Parathyroid adenoma (tissue), 2 donors: ENCODE measurements at regions not wholly inside any gene's neighbourhood (a gene's known extent, or its start where the extent isn't known, plus 50 kb on each side); places are given as distances from the start of the nearest gene placed in this dataset.

Source experiments
- H2AFZ ChIP-seq: fragments of 300-600 bp; sonication (generic); one replicate; pipeline ENCODE4 v1.7.0; 2017; ENCODE audit warnings: antibody characterized with exemption, mild to moderate bottlenecking
- H3K27ac ChIP-seq: fragments of 300-600 bp; sonication (generic); one replicate; pipeline ENCODE4 v1.7.0; 2017
- H3K27me3 ChIP-seq: fragments of 300-600 bp; sonication (generic); one replicate; pipeline ENCODE4 v1.7.0; 2017; ENCODE audit warnings: low read length; ENCODE audit not compliant: control insufficient read depth, insufficient read depth
- H3K36me3 ChIP-seq: fragments of 300-600 bp; sonication (generic); one replicate; pipeline ENCODE4 v1.7.0; 2017; ENCODE audit warnings: low read length; ENCODE audit not compliant: control insufficient read depth, insufficient read depth
- H3K4me1 ChIP-seq: fragments of 300-600 bp; sonication (generic); one replicate; pipeline ENCODE4 v1.7.0; 2017; ENCODE audit warnings: control low read depth
- H3K4me2 ChIP-seq: fragments of 300-600 bp; sonication (generic); one replicate; pipeline ENCODE4 v1.7.0; 2017; ENCODE audit warnings: low read length
- H3K4me3 ChIP-seq: fragments of 300-600 bp; sonication (generic); one replicate; pipeline ENCODE4 v1.7.0; 2017; ENCODE audit warnings: low read depth, low read length
- H3K79me2 ChIP-seq: fragments of 300-600 bp; sonication (generic); one replicate; pipeline ENCODE4 v1.7.0; 2017; ENCODE audit warnings: control low read depth
- H3K9ac ChIP-seq: fragments of 300-600 bp; sonication (generic); one replicate; pipeline ENCODE4 v1.7.0; 2017; ENCODE audit warnings: mild to moderate bottlenecking
- H3K9me3 ChIP-seq: fragments of 300-600 bp; sonication (generic); one replicate; pipeline ENCODE4 v1.7.0; 2017; ENCODE audit warnings: low read length; ENCODE audit not compliant: control insufficient read depth
- CTCF ChIP-seq: fragments of 300-600 bp; sonication (generic); IDR thresholded peaks from one replicate; pipeline ENCODE4 v1.7.0; 2017; ENCODE audit warnings: antibody characterized with exemption, mild to moderate bottlenecking
- donor health status: primary hyperparathyroidism.

- Histone ChIP-seq H3K27me3 (no peaks in the 10 kb centered on the region), H3K4me3 (no peak overlapping the region), H3K4me2 (no peak overlapping the region), H3K36me3 (no peaks in the 10 kb centered on the region), H3K4me1 (peaks cover under 1% of the 10 kb centered on the region), H2AFZ (no peak overlapping the region), H3K27ac (no peak overlapping the region), H3K9me3 (no peaks in the 10 kb centered on the region), H3K79me2 (peaks cover 16% of the 10 kb centered on the region), H3K9ac (no peak overlapping the region)
- no peak for TF ChIP-seq CTCF
Measured at GRCh38 chr7:130917669-130918128, 183.7 kb upstream of the KLF14 start.

GRCh38 chr7:130918129-130919052 lies 184.4 kb upstream of the KLF14 start:
- Histone ChIP-seq H3K4me3 (no peak overlapping the region), H3K9ac (no peak overlapping the region), H3K36me3 (no peaks in the 10 kb centered on the region), H3K27ac (no peak overlapping the region), H3K9me3 (no peaks in the 10 kb centered on the region), H3K27me3 (no peaks in the 10 kb centered on the region), H3K4me2 (no peak overlapping the region), H3K4me1 (no peaks in the 10 kb centered on the region), H3K79me2 (peaks cover 15% of the 10 kb centered on the region), H2AFZ (no peak overlapping the region)
- no peak for TF ChIP-seq CTCF

- H3K4me1 ChIP-seq, result no peaks in the 10 kb centered on the region
Measured at GRCh38 chr7:130919316-130920103, 185.5 kb upstream of the KLF14 start.

GRCh38 chr7:130920122-130920521 lies 186.1 kb upstream of the KLF14 start:
- Histone ChIP-seq H3K27ac (no peak overlapping the region), H3K9ac (no peak overlapping the region), H3K9me3 (no peaks in the 10 kb centered on the region), H3K79me2 (peaks cover 11% of the 10 kb centered on the region), H2AFZ (no peak overlapping the region), H3K27me3 (no peaks in the 10 kb centered on the region), H3K36me3 (no peaks in the 10 kb centered on the region), H3K4me2 (no peak overlapping the region), H3K4me1 (no peaks in the 10 kb centered on the region), H3K4me3 (no peak overlapping the region)
- no peak for TF ChIP-seq CTCF

More at GRCh38 chr7:130919316-130920103, 185.5 kb upstream of the KLF14 start:
- Histone ChIP-seq H3K27ac (no peak overlapping the region), H3K4me2 (no peak overlapping the region), H3K4me3 (no peak overlapping the region), H3K79me2 (peaks cover 11% of the 10 kb centered on the region), H3K9ac (no peak overlapping the region), H2AFZ (no peak overlapping the region), H3K9me3 (no peaks in the 10 kb centered on the region), H3K27me3 (no peaks in the 10 kb centered on the region), H3K36me3 (no peaks in the 10 kb centered on the region)
- no peak for TF ChIP-seq CTCF
